DOHH2 (cell line): ENCODE measurements at regions not wholly inside any gene's neighbourhood (a gene's known extent, or its start where the extent isn't known, plus 50 kb on each side); places are given as distances from the start of the nearest gene placed in this dataset.

Experiments used
- EZH2phosphoT487 ChIP-seq: fragments of 200-600 bp; sonication (generic); IDR thresholded peaks from 2 replicates; pipeline ENCODE4 v1.6.1; 2017; ENCODE audit warnings: borderline replicate concordance, mild to moderate bottlenecking, antibody characterized with exemption, low read length, moderate library complexity, mixed read lengths
- TF ChIP-seq, protein P1 (sequence below): fragments of 200-600 bp; sonication (generic); IDR thresholded peaks from one replicate; pipeline ENCODE4 v1.5.1; 2014; ENCODE audit warnings: antibody characterized with exemption, mild to moderate bottlenecking, low read depth, low read length; ENCODE audit not compliant: poor library complexity, severe bottlenecking

DNA sequence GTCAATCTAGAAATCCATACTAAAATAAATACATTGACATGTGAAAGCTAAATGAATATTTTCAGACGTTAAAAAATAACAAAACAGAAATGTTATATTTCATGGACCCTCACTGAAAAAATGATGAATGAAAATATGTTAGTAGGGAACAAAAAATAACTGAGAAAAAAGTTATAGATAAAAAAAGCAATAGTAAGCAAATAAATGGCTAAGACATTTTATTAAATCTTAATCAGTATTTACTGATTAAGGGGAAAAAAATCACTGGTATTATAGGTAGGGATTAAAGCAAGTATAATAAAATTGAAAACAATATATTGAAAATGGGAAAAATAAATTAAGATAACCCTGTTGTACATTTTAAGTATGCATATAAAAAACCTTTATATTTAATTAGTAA, 468.1 kb upstream of the MANEA start:
- TF ChIP-seq, protein P1, sequence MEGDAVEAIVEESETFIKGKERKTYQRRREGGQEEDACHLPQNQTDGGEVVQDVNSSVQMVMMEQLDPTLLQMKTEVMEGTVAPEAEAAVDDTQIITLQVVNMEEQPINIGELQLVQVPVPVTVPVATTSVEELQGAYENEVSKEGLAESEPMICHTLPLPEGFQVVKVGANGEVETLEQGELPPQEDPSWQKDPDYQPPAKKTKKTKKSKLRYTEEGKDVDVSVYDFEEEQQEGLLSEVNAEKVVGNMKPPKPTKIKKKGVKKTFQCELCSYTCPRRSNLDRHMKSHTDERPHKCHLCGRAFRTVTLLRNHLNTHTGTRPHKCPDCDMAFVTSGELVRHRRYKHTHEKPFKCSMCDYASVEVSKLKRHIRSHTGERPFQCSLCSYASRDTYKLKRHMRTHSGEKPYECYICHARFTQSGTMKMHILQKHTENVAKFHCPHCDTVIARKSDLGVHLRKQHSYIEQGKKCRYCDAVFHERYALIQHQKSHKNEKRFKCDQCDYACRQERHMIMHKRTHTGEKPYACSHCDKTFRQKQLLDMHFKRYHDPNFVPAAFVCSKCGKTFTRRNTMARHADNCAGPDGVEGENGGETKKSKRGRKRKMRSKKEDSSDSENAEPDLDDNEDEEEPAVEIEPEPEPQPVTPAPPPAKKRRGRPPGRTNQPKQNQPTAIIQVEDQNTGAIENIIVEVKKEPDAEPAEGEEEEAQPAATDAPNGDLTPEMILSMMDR: no peak
- no peak for TF ChIP-seq EZH2phosphoT487
